ENCODE measurements at regions not wholly inside any gene's neighbourhood (a gene's known extent, or its start where the extent isn't known, plus 50 kb on each side); places are given as distances from the start of the nearest gene placed in this dataset.

DNA sequence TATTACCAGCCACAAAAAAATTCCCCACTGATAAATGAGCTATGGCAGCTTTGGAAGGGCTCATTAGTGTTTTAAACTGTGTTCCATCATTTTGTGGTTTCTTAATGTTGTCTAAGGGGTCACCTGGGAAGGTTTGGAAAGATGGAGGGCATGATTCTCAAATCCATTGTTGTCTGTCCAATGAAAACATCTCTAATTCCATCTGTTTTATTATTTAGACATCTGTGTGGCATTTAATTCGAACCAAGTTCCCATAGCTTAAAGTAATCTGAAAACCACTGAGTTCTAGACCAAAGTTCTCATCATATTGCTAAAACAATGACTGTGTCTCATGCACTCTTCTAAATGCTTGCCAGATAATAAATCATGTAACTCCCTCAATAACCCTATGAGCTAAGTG is 103.8 kb upstream of the PPP3CA start:
- TF ChIP-seq EZH2 (IDR thresholded peaks at IDR 0.05; ENCODE audit: low read length), result no peak
- TF ChIP-seq CTCF (optimal IDR thresholded peaks at IDR 0.05 in 1 of 3, IDR thresholded peaks at IDR 0.05 in 1 of 3, conservative IDR thresholded peaks at IDR 0.05 in 1 of 3; ENCODE audit: extremely low read depth in 1 of 3, insufficient read depth in 2 of 3, low read length in 3 of 3), result no peak
- no peak for FAIRE-seq

DNA sequence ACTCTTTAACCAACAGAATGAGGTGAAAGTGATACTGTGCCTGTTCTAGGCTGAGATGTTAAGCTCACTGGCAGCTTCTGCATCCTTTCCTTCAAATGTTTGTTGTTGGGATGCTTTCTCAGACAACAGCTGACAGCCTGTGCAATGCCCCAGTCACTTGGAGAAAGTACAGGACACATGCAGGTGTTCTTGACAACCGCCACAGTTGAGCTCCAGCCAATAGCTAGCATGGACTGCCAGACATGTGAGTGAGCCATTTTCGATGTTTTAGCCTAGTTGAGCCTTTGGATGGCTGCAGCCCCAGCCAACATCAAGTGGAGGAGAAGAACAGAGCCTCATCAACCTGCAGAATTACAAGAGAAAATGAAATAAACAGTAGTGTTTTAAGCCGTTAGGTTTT is 94.1 kb upstream of the PPP3CA start:
- no peak overlapping the region for H3K9ac ChIP-seq (ENCODE audit: control insufficient read depth, extremely low read depth, insufficient read depth, low read length)
- H3K4me3 ChIP-seq (ENCODE audit: control insufficient read depth in 2 of 3, extremely low read depth in 1 of 3, insufficient read depth in 2 of 3, low read depth in 1 of 3, low read length in 3 of 3), result no peak overlapping the region
- H2AFZ ChIP-seq (ENCODE audit: control insufficient read depth, low read length), result no peak overlapping the region
- no peaks in the 10 kb centered on the region for H3K9me1 ChIP-seq (ENCODE audit: control insufficient read depth, extremely low read depth, insufficient read depth, low read length)
- no peaks in the 10 kb centered on the region for H3K27me3 ChIP-seq (ENCODE audit: control insufficient read depth, extremely low read depth, insufficient read depth, low read length)
- TF ChIP-seq EZH2 (IDR thresholded peaks at IDR 0.05; ENCODE audit: low read length) (no peak), CTCF (optimal IDR thresholded peaks at IDR 0.05 in 1 of 3, IDR thresholded peaks at IDR 0.05 in 1 of 3, conservative IDR thresholded peaks at IDR 0.05 in 1 of 3; ENCODE audit: extremely low read depth in 1 of 3, insufficient read depth in 2 of 3, low read length in 3 of 3) (no peak)
- FAIRE-seq (no peak), DNase-seq (ENCODE audit: low read depth, low spot score) (no peak)
- no peak overlapping the region for H3K27ac ChIP-seq (ENCODE audit: control insufficient read depth, insufficient read depth, low read length)
- dilution Hi-C loops (cut with MboI; ENCODE audit: extremely low pct_ligation_motif_present, low sequenced_read_pairs), result no loop called here
- no peaks in the 10 kb centered on the region for H4K20me1 ChIP-seq (ENCODE audit: control insufficient read depth, extremely low read depth, insufficient read depth, low read length)
- no peak overlapping the region for H3K4me2 ChIP-seq (ENCODE audit: control insufficient read depth, extremely low read depth, insufficient read depth, low read depth, low read length)
- H3K79me2 ChIP-seq (ENCODE audit: control insufficient read depth, insufficient read depth, low read length), result no peaks in the 10 kb centered on the region
- no peaks in the 10 kb centered on the region for H3K9me3 ChIP-seq (ENCODE audit: control insufficient read depth, low read depth, low read length)
- no peaks in the 10 kb centered on the region for H3K36me3 ChIP-seq (ENCODE audit: control insufficient read depth in 2 of 2, extremely low read depth in 1 of 2, insufficient read depth in 2 of 2, low read length in 2 of 2)
- H3K4me1 ChIP-seq (ENCODE audit: control insufficient read depth, extremely low read depth, insufficient read depth, low read length), result no peaks in the 10 kb centered on the region

More for the DNA sequence above, 103.8 kb upstream of the PPP3CA start:
- H3K27me3 ChIP-seq (ENCODE audit: control insufficient read depth, extremely low read depth, insufficient read depth, low read length), result no peaks in the 10 kb centered on the region
- dilution Hi-C loops (cut with MboI; ENCODE audit: extremely low pct_ligation_motif_present, low sequenced_read_pairs), result no loop called here
- H3K4me2 ChIP-seq (ENCODE audit: control insufficient read depth, extremely low read depth, insufficient read depth, low read depth, low read length), result no peak overlapping the region
- no peak overlapping the region for H3K4me3 ChIP-seq (ENCODE audit: control insufficient read depth in 2 of 3, extremely low read depth in 1 of 3, insufficient read depth in 2 of 3, low read depth in 1 of 3, low read length in 3 of 3)
- H3K27ac ChIP-seq (ENCODE audit: control insufficient read depth, insufficient read depth, low read length), result no peak overlapping the region
- DNase-seq (ENCODE audit: low read depth, low spot score), result no peak
- no peaks in the 10 kb centered on the region for H3K79me2 ChIP-seq (ENCODE audit: control insufficient read depth, insufficient read depth, low read length)
- H4K20me1 ChIP-seq (ENCODE audit: control insufficient read depth, extremely low read depth, insufficient read depth, low read length), result no peaks in the 10 kb centered on the region
- H3K9me3 ChIP-seq (ENCODE audit: control insufficient read depth, low read depth, low read length), result no peaks in the 10 kb centered on the region
- no peaks in the 10 kb centered on the region for H3K36me3 ChIP-seq (ENCODE audit: control insufficient read depth in 2 of 2, extremely low read depth in 1 of 2, insufficient read depth in 2 of 2, low read length in 2 of 2)
- no peaks in the 10 kb centered on the region for H3K9me1 ChIP-seq (ENCODE audit: control insufficient read depth, extremely low read depth, insufficient read depth, low read length)
- no peaks in the 10 kb centered on the region for H3K4me1 ChIP-seq (ENCODE audit: control insufficient read depth, extremely low read depth, insufficient read depth, low read length)
- no peak overlapping the region for H2AFZ ChIP-seq (ENCODE audit: control insufficient read depth, low read length)
- H3K9ac ChIP-seq (ENCODE audit: control insufficient read depth, extremely low read depth, insufficient read depth, low read length), result no peak overlapping the region
